GM12878 (cell line): ENCODE measurements at regions not wholly inside any gene's neighbourhood (a gene's known extent, or its start where the extent isn't known, plus 50 kb on each side); places are given as distances from the start of the nearest gene placed in this dataset.

Source experiments
- ATAC-seq: fragments of 200-7000 bp; cut with Tn5 transposase; 3 replicates; pipeline ENCODE4 v1.9.1; 2020; ENCODE audit warnings: mild to moderate bottlenecking, moderate library complexity
- BruUV-seq: library from RNA; stranded (reverse); fragments of 400-500 nt; replicated peaks from 2 replicates; lab custom pipeline; 2021; lab: Mats Ljungman, UMichigan
- CTCF ChIA-PET: fragments of 300-600 bp; sonication (Branson Sonifier 250); formaldehyde crosslinking; extraction: SDS; loops from one replicate; lab custom pipeline; 2021; ENCODE audit warnings: inconsistent platforms; lab: Yijun Ruan, JAX
- POLR2A ChIA-PET: fragments of 350-600 bp; formaldehyde crosslinking; extraction: SDS; loops from one replicate; lab custom pipeline; 2021; ENCODE audit warnings: inconsistent platforms; lab: Charles Lee
- RAD21 ChIA-PET: fragments of 300-600 bp; sonication (Branson Sonifier 250); formaldehyde crosslinking; loops from one replicate; lab custom pipeline; 2023; ENCODE audit warnings: antibody characterized with exemption; ENCODE audit not compliant: unreplicated experiment; lab: Charles Lee
- SMC1A ChIA-PET: fragments of 300-600 bp; sonication (Branson Sonifier 250); formaldehyde crosslinking; loops from one replicate; lab custom pipeline; 2023; ENCODE audit not compliant: unreplicated experiment, uncharacterized antibody; lab: Charles Lee
- DNase-seq: peaks from one replicate; pipeline ENCODE4 v3.0.0-alpha.2; 2011; ENCODE audit warnings: low read depth, low spot score
- FAIRE-seq: peaks from 3 replicates; lab custom pipeline; 2011; peaks lifted over from hg19 to GRCh38; lab: Jason Lieb, UNC
- H2AFZ ChIP-seq: 2 replicates; pipeline ENCODE4 v1.6.0; 2011; ENCODE audit warnings: low read depth, low read length, control low read depth; ENCODE audit not compliant: control insufficient read depth
- H3K27ac ChIP-seq: 2 replicates; pipeline ENCODE4 v1.5.1; 2011; ENCODE audit warnings: control low read depth; ENCODE audit not compliant: control insufficient read depth, insufficient read depth
- H3K27me3 ChIP-seq, 2 experiments: replicated peaks in 1 of 2; 2 replicates each; pipeline versions ENCODE4 v1.6.0 to v1.6.1; 2011; ENCODE audit warnings: low read length in 1 of 2; ENCODE audit not compliant: control insufficient read depth in 2 of 2, insufficient read depth in 2 of 2
- H3K36me3 ChIP-seq, 2 experiments: 2 replicates each; pipeline ENCODE4 v1.5.1; 2011; ENCODE audit warnings: low read length in 1 of 2; ENCODE audit not compliant: control insufficient read depth in 2 of 2, insufficient read depth in 2 of 2
- H3K4me1 ChIP-seq: 2 replicates; pipeline ENCODE4 v1.6.1; 2011; ENCODE audit warnings: mild to moderate bottlenecking, low read length, moderate library complexity, mixed read lengths; ENCODE audit not compliant: control insufficient read depth, insufficient read depth
- H3K4me2 ChIP-seq: 2 replicates; pipeline ENCODE4 v1.6.0; 2011; ENCODE audit warnings: control low read depth; ENCODE audit not compliant: control insufficient read depth, insufficient read depth
- H3K4me3 ChIP-seq: fragments of 200-600 bp; sonication (generic); 2 replicates; pipeline ENCODE4 v1.5.1; 2016
- H3K79me2 ChIP-seq: 2 replicates; pipeline ENCODE4 v1.6.0; 2011; ENCODE audit warnings: low read length; ENCODE audit not compliant: control insufficient read depth, insufficient read depth
- H3K9ac ChIP-seq: 2 replicates; pipeline ENCODE4 v1.8.0; 2011; ENCODE audit warnings: low read length, control low read depth, mixed read lengths; ENCODE audit not compliant: control insufficient read depth, insufficient read depth
- H3K9me3 ChIP-seq: replicated peaks from 3 replicates; pipeline ENCODE4 v1.5.1; 2011; ENCODE audit warnings: mild to moderate bottlenecking, low read length; ENCODE audit not compliant: control insufficient read depth, insufficient read depth
- H4K20me1 ChIP-seq: 2 replicates; pipeline ENCODE4 v1.6.0; 2011; ENCODE audit not compliant: control insufficient read depth, insufficient read depth
- EGR1 ChIP-seq, 2 experiments: IDR thresholded peaks; 1 replicate in 1 of 2; 2 replicates in 1 of 2; pipeline ENCODE4 v1.6.1; 2011 to 2012; ENCODE audit warnings: low read depth in 2 of 2, low read length in 2 of 2, borderline replicate concordance in 1 of 2, mild to moderate bottlenecking in 1 of 2, moderate library complexity in 1 of 2
- EP300 ChIP-seq, 2 experiments: fragments of 150-350 bp in 1 of 2; IDR thresholded peaks; 2 replicates each; pipeline ENCODE4 v1.6.1; 2011 to 2012; ENCODE audit warnings: low read depth in 2 of 2, low read length in 2 of 2, borderline replicate concordance in 1 of 2, improper control_type of control experiment in 1 of 2, inconsistent platforms in 1 of 2; ENCODE audit not compliant: control insufficient read depth in 1 of 2
- GABPA ChIP-seq: IDR thresholded peaks from 2 replicates; pipeline ENCODE4 v1.6.1; 2014; ENCODE audit warnings: antibody characterized with exemption, low read depth, mild to moderate bottlenecking, inconsistent platforms
- HCFC1 ChIP-seq: fragments of 150-350 bp; IDR thresholded peaks from 2 replicates; pipeline ENCODE4 v1.6.1; 2014; ENCODE audit warnings: low read length
- TARDBP ChIP-seq: IDR thresholded peaks from 2 replicates; pipeline ENCODE4 v1.6.1; 2016; ENCODE audit warnings: borderline replicate concordance
- TCF7 ChIP-seq: IDR thresholded peaks from 2 replicates; pipeline ENCODE4 v1.6.1; 2014; ENCODE audit warnings: antibody characterized with exemption, borderline replicate concordance
- WGBS: methylation state at CpG from one replicate; pipeline ENCODE4 v1.1.6; 2016; ENCODE audit warnings: low lambda C conversion rate; ENCODE audit not compliant: insufficient replicate concordance, insufficient coverage; ENCODE audit errors: missing lambda C conversion rate; 5-methylcytosine and 5-hydroxymethylcytosine counted together
- in situ Hi-C: fragments of 300-500 bp; cut with MboI; formaldehyde crosslinking; loops from 9 replicates; pipeline ENCODE4 v1.14.3; 2018; ENCODE audit warnings: mixed read lengths
- intact Hi-C: fragments of 100-400 bp; cut with micrococcal nuclease; formaldehyde crosslinking; loops from one replicate; pipeline ENCODE4 v1.14.2; 2022; ENCODE audit not compliant: unreplicated experiment
- TF ChIP-seq, protein P1 (sequence below): fragments of 150-350 bp; IDR thresholded peaks from 2 replicates; pipeline ENCODE4 v1.6.1; 2014; ENCODE audit warnings: mild to moderate bottlenecking, low read depth, low read length

GRCh38 chr22:26995235-26995634 is 337.8 kb downstream of the MIAT start (continued):
- TF ChIP-seq EP300 (IDR thresholded peaks at IDR 0.05; ENCODE audit: borderline replicate concordance in 1 of 2, control insufficient read depth in 1 of 2, low read depth in 2 of 2, low read length in 2 of 2) (no peak), TCF7 (no peak), GABPA (no peak), TARDBP (no peak)
- TF ChIP-seq, protein P1, sequence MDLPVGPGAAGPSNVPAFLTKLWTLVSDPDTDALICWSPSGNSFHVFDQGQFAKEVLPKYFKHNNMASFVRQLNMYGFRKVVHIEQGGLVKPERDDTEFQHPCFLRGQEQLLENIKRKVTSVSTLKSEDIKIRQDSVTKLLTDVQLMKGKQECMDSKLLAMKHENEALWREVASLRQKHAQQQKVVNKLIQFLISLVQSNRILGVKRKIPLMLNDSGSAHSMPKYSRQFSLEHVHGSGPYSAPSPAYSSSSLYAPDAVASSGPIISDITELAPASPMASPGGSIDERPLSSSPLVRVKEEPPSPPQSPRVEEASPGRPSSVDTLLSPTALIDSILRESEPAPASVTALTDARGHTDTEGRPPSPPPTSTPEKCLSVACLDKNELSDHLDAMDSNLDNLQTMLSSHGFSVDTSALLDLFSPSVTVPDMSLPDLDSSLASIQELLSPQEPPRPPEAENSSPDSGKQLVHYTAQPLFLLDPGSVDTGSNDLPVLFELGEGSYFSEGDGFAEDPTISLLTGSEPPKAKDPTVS: no peak

DNA sequence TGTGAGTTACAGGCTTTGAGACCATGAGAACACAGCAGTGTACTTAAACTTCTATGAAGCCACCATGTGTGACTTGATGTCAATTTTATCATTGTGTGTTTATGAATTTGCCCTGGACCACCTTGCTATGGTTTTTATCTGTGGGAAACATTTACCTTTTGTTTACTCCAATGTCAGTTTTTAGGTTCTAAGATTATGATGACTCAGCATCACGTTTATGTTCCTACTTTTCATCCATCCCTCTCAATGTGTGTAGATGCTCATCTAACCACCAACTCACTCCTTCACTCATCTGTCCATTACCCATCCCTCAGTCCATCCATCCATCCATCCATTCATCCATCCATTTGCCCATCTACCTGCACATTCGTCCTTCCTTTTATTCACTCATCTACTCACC is 338.8 kb downstream of the MIAT start:
- 0% methylated on average over 2 of the region's 2 CpGs for WGBS
- FAIRE-seq: no peak
- no peak for ATAC-seq
- H3K27me3 ChIP-seq: no peaks in the 10 kb centered on the region
- TF ChIP-seq EGR1 (IDR thresholded peaks at IDR 0.05; ENCODE audit: borderline replicate concordance in 1 of 2, low read depth in 2 of 2, low read length in 2 of 2) (no peak), HCFC1 (no peak)
- in situ Hi-C loops (no loop called here), intact Hi-C loops (no loop called here)
- H4K20me1 ChIP-seq: no peaks in the 10 kb centered on the region
- H2AFZ ChIP-seq: no peak overlapping the region
- POLR2A ChIA-PET: no interaction called here
- BruUV-seq: no TSS peak
- no peaks in the 10 kb centered on the region for H3K79me2 ChIP-seq
- CTCF ChIA-PET: no interaction called here
- H3K9me3 ChIP-seq: no peaks in the 10 kb centered on the region
- RAD21 ChIA-PET: no interaction called here
- H3K27ac ChIP-seq: no peak overlapping the region
- H3K9ac ChIP-seq: no peak overlapping the region
- no peak overlapping the region for H3K4me3 ChIP-seq
- SMC1A ChIA-PET: no interaction called here
- DNase-seq: no peak
- no peaks in the 10 kb centered on the region for H3K4me1 ChIP-seq
- no peaks in the 10 kb centered on the region for H3K36me3 ChIP-seq
- no peak overlapping the region for H3K4me2 ChIP-seq
